ENCODE measurements at regions not wholly inside any gene's neighbourhood (a gene's known extent, or its start where the extent isn't known, plus 50 kb on each side); places are given as distances from the start of the nearest gene placed in this dataset.
"Not testable (repeated sequence)": the region's sequence is repeated elsewhere in the genome, so short reads cannot be mapped to it uniquely, and the experiment has no call there.

DNA sequence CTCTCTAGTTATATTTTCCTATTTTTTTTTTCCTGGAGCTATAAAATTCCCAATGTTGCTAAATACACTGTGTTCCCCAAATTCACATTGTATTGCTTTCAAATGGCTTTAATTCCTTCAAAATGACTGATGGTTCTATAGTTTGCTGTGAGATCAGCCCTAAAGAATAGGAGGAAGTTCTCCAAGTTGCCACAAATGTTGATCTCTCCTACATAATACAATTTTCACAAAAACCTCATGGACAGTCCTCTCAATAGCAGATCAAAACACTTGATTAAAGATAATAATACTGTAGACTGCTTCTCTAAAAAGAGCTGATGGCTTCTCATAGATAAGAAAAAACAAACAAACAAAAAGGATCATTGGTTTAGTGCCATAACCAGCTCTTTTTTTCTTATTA is 97.8 kb upstream of the CAV2 start:
- H3K27ac ChIP-seq = no peak overlapping the region
- no peak for DNase-seq (ENCODE audit: low spot score in 2 of 2)
- TF ChIP-seq, protein P1, sequence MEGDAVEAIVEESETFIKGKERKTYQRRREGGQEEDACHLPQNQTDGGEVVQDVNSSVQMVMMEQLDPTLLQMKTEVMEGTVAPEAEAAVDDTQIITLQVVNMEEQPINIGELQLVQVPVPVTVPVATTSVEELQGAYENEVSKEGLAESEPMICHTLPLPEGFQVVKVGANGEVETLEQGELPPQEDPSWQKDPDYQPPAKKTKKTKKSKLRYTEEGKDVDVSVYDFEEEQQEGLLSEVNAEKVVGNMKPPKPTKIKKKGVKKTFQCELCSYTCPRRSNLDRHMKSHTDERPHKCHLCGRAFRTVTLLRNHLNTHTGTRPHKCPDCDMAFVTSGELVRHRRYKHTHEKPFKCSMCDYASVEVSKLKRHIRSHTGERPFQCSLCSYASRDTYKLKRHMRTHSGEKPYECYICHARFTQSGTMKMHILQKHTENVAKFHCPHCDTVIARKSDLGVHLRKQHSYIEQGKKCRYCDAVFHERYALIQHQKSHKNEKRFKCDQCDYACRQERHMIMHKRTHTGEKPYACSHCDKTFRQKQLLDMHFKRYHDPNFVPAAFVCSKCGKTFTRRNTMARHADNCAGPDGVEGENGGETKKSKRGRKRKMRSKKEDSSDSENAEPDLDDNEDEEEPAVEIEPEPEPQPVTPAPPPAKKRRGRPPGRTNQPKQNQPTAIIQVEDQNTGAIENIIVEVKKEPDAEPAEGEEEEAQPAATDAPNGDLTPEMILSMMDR (IDR thresholded peaks at IDR 0.05) = no peak
- TF ChIP-seq POLR2AphosphoS5 (IDR thresholded peaks at IDR 0.05) = no peak
- intact Hi-C loops (cut with DNase I; ENCODE audit: low total_unique reads) = no loop called here
- H3K36me3 ChIP-seq = no peaks in the 10 kb centered on the region
- no peaks in the 10 kb centered on the region for H3K27me3 ChIP-seq
- H3K9me3 ChIP-seq = no peaks in the 10 kb centered on the region
- no peak overlapping the region for H3K4me3 ChIP-seq
- H3K4me1 ChIP-seq = no peaks in the 10 kb centered on the region

DNA sequence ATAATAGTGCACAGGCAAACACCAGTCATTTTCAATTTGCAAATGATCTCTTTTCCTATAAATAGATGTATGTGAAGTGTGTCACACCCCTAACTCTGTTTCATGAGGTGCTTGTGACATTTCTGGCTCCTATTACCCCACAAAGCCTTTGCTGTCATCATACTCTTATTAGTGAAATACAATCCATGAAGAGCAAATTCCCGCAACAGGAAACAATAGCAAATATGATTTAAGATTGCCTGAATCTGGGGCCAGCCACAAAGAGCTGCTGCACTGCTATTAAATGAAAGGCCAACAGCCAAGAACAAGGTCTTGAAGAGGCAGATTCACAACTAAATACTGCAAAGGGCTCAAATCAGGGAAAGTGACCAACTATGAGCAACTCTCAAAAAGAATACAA is 96.3 kb upstream of the CAV2 start:
- Histone ChIP-seq H3K36me3 (no peaks in the 10 kb centered on the region), H3K4me1 (no peaks in the 10 kb centered on the region), H3K27me3 (no peaks in the 10 kb centered on the region), H3K9me3 (no peaks in the 10 kb centered on the region), H3K4me3 (no peak overlapping the region), H3K27ac (no peak overlapping the region)
- no peak for TF ChIP-seq POLR2A (IDR thresholded peaks at IDR 0.05)
- no peak for DNase-seq (ENCODE audit: low spot score in 2 of 2)
- intact Hi-C loops (cut with DNase I; ENCODE audit: low total_unique reads) = no loop called here

DNA sequence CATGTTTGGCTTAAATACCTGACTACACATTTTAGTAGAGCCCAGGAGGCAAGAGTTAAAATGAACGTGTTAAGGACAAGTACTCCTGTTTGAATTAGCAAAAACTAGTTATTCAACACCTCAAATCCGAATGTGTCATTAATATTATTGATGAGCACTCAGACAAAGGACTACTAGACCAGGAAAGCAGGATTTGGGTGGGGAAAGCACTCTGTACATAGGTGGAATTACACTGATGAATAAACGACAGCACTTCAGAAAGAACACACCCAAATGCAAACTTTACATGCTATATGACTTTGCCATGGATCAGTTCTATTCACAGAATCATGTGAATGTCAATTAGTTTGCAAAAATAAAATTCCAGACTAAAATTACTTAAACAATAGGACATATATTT is 95.1 kb upstream of the CAV2 start:
- intact Hi-C loops (cut with DNase I; ENCODE audit: low total_unique reads) = no loop called here
- no peaks in the 10 kb centered on the region for H3K9me3 ChIP-seq
- TF ChIP-seq, protein P1 (IDR thresholded peaks at IDR 0.05) = no peak
- TF ChIP-seq POLR2A (IDR thresholded peaks at IDR 0.05) = no peak
- TF ChIP-seq POLR2AphosphoS5 (IDR thresholded peaks at IDR 0.05) = no peak
- H3K4me1 ChIP-seq = no peaks in the 10 kb centered on the region
- H3K27me3 ChIP-seq = no peaks in the 10 kb centered on the region
- no peak overlapping the region for H3K27ac ChIP-seq
- H3K36me3 ChIP-seq = no peaks in the 10 kb centered on the region
- H3K4me3 ChIP-seq = no peak overlapping the region
- DNase-seq (ENCODE audit: low spot score in 2 of 2) = no peak

DNA sequence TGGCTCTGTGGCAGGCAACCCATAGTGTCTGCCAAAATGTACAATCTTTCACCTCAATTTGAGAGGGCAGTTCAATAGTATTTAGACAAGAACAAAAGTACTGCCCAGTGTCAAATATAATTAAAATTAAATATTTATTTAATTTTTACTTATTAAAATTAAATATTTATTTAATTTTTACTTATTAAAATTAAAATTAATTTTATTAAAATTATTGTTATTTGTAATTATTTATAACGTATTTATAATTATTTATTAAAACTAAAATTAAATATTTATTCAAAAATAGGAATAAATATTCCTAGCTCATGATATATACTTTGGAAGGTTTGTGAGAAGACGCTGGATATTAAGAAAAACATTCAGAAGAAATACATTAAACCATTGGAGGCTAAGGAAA is 93.7 kb upstream of the CAV2 start:
- no peak overlapping the region for H3K4me3 ChIP-seq
- no peaks in the 10 kb centered on the region for H3K4me1 ChIP-seq
- intact Hi-C loops (cut with DNase I; ENCODE audit: low total_unique reads) = no loop called here
- no peak for DNase-seq (ENCODE audit: low spot score in 2 of 2)
- H3K36me3 ChIP-seq = no peaks in the 10 kb centered on the region
- no peak overlapping the region for H3K27ac ChIP-seq
- no peak for TF ChIP-seq POLR2A (IDR thresholded peaks at IDR 0.05)
- TF ChIP-seq, protein P1 (IDR thresholded peaks at IDR 0.05) = no peak
- no peak for TF ChIP-seq POLR2AphosphoS5 (IDR thresholded peaks at IDR 0.05)
- no peaks in the 10 kb centered on the region for H3K9me3 ChIP-seq
- no peaks in the 10 kb centered on the region for H3K27me3 ChIP-seq

DNA sequence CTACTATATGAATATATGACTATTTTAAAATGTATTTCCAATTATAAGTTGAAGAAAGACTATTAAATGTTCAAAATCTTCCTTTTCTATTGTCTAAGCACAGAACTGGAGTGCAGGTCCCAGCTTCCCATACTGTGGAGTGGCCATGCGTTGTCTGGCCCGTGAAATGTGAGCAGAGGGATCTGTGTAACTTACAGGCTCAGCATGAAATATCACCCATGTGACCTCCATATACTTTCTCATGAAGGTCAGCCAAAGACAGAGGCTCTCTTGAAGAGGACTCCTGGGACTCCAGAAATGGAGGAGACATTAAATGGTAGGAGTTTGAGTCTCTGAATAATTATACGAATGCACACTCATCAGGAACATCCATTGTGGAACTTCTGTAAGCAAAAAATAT is 92.4 kb upstream of the CAV2 start:
- Histone ChIP-seq H3K9me3 (no peaks in the 10 kb centered on the region), H3K27ac (no peak overlapping the region), H3K27me3 (no peaks in the 10 kb centered on the region), H3K4me1 (no peaks in the 10 kb centered on the region), H3K36me3 (no peaks in the 10 kb centered on the region), H3K4me3 (no peak overlapping the region)
- DNase-seq (ENCODE audit: low spot score in 2 of 2) = no peak
- TF ChIP-seq POLR2AphosphoS5 (IDR thresholded peaks at IDR 0.05) (no peak), POLR2A (IDR thresholded peaks at IDR 0.05) (no peak)
- TF ChIP-seq, protein P1 (IDR thresholded peaks at IDR 0.05) = no peak
- intact Hi-C loops (cut with DNase I; ENCODE audit: low total_unique reads) = no loop called here

DNA sequence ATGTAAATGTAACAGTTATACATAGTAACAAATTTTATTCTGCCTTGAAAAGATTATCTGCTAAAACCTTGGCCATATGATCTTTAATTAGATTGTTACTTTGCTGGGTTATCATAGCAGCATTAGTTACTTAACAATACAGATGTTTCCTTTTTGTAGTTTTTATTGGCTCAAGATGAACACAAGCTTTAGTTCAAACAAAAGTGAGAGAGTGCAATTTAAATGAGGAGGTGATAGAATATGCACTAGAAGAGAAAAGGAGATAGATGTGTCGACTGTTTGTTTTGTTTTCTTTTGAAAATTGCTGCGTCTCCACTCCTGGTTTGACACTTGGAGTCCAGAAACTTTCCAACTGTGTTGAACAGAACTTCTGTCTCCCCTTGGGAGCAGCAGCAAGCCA is 91.4 kb upstream of the CAV2 start:
- intact Hi-C loops (cut with DNase I; ENCODE audit: low total_unique reads) = no loop called here
- Histone ChIP-seq H3K27ac (no peak overlapping the region), H3K36me3 (no peaks in the 10 kb centered on the region), H3K4me1 (no peaks in the 10 kb centered on the region), H3K4me3 (no peak overlapping the region), H3K9me3 (no peaks in the 10 kb centered on the region), H3K27me3 (no peaks in the 10 kb centered on the region)
- no peak for DNase-seq (ENCODE audit: low spot score in 2 of 2)
- TF ChIP-seq POLR2AphosphoS5 (IDR thresholded peaks at IDR 0.05) (no peak), POLR2A (IDR thresholded peaks at IDR 0.05) (no peak)
- TF ChIP-seq, protein P1 (IDR thresholded peaks at IDR 0.05) = no peak

DNA sequence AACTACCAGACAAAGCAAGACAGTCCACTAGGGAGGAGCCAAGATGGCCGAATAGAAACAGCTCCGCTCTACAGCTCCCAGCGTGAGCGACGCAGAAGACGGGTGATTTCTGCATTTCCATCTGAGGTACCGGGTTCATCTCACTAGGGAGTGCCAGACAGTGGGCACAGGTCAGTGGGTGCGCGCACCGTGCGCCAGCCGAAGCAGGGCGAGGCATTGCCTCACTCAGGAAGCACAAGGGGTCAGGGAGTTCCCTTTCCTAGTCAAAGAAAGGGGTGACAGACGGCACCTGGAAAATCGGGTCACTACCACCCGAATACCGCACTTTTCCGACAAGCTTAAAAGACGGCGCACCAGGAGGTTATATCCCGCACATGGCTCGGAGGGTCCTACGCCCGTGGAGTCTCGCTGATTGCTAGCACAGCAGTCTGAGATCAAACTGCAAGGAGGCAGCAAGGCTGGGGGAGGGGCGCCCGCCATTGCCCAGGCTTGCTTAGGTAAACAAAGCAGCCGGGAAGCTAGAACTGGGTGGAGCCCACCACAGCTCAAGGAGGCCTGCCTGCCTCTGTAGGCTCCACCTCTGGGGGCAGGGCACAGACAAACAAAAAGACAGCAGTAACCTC is 90.6 kb upstream of the CAV2 start:
- intact Hi-C loops (cut with DNase I; ENCODE audit: low total_unique reads); H3K9me3 ChIP-seq; DNase-seq (ENCODE audit: low spot score in 2 of 2); H3K4me1 ChIP-seq; H3K36me3 ChIP-seq; H3K27ac ChIP-seq; H3K4me3 ChIP-seq; H3K27me3 ChIP-seq: not testable (repeated sequence)

DNA sequence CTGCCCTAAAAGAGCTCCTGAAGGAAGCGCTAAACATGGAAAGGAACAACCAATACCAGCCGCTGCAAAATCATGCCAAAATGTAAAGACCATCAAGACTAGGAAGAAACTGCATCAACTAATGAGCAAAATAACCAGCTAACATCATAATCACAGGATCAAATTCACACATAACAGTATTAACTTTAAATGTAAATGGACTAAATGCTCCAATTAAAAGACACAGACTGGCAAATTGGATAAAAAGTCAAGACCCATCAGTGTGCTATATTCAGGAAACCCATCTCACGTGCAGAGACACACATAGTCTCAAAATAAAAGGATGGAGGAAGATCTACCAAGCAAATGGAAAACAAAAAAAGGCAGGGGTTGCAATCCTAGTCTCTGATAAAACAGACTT is 88.8 kb upstream of the CAV2 start:
- intact Hi-C loops (cut with DNase I; ENCODE audit: low total_unique reads); DNase-seq (ENCODE audit: low spot score in 2 of 2); H3K36me3 ChIP-seq; H3K4me1 ChIP-seq; H3K27me3 ChIP-seq; H3K9me3 ChIP-seq; H3K27ac ChIP-seq; H3K4me3 ChIP-seq: not testable (repeated sequence)
